ENCODE measurements at regions not wholly inside any gene's neighbourhood (a gene's known extent, or its start where the extent isn't known, plus 50 kb on each side); places are given as distances from the start of the nearest gene placed in this dataset.
A peak's percentile ranks its signal among the peaks of the same experiment; 100 is the strongest.

GRCh38 chr15:98440917-98441316 is 207.4 kb upstream of the IGF1R start:
- Histone ChIP-seq H3K4me1 (no peaks in the 10 kb centered on the region), H3K4me3 (no peak overlapping the region), H3K27me3 (no peaks in the 10 kb centered on the region), H3K36me3 (no peaks in the 10 kb centered on the region), H3K27ac (no peak overlapping the region), H3K9me3 (no peaks in the 10 kb centered on the region)
- intact Hi-C loops (cut with DNase I) = loop anchor here in 1 of 2 donors (10.0 kb wide), 2 partner anchors 64 to 634 kb away; no protein-coding TSS in a partner anchor
- TF ChIP-seq, protein P1, sequence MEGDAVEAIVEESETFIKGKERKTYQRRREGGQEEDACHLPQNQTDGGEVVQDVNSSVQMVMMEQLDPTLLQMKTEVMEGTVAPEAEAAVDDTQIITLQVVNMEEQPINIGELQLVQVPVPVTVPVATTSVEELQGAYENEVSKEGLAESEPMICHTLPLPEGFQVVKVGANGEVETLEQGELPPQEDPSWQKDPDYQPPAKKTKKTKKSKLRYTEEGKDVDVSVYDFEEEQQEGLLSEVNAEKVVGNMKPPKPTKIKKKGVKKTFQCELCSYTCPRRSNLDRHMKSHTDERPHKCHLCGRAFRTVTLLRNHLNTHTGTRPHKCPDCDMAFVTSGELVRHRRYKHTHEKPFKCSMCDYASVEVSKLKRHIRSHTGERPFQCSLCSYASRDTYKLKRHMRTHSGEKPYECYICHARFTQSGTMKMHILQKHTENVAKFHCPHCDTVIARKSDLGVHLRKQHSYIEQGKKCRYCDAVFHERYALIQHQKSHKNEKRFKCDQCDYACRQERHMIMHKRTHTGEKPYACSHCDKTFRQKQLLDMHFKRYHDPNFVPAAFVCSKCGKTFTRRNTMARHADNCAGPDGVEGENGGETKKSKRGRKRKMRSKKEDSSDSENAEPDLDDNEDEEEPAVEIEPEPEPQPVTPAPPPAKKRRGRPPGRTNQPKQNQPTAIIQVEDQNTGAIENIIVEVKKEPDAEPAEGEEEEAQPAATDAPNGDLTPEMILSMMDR (IDR thresholded peaks at IDR 0.05) = no peak
- TF ChIP-seq POLR2A (IDR thresholded peaks at IDR 0.05) = no peak
- ATAC-seq (no peak), DNase-seq (no peak)
- 53% methylated on average over 7 of the region's 8 CpGs for WGBS (ENCODE audit: insufficient coverage, low coverage, low lambda C conversion rate, missing lambda C conversion rate)

GRCh38 chr15:98441599-98441998 is 206.7 kb upstream of the IGF1R start:
- Histone ChIP-seq H3K9me3 (no peaks in the 10 kb centered on the region), H3K4me1 (no peaks in the 10 kb centered on the region), H3K27me3 (no peaks in the 10 kb centered on the region), H3K4me3 (no peak overlapping the region), H3K27ac (no peak overlapping the region), H3K36me3 (no peaks in the 10 kb centered on the region)
- 40% methylated on average over 5 of the region's 5 CpGs for WGBS (ENCODE audit: insufficient coverage, low coverage, low lambda C conversion rate, missing lambda C conversion rate)
- ATAC-seq (no peak), DNase-seq (no peak)
- intact Hi-C loops (cut with DNase I) = loop anchor here in 1 of 2 donors (10.0 kb wide), 2 partner anchors 63 to 633 kb away; no protein-coding TSS in a partner anchor
- TF ChIP-seq, protein P1 (IDR thresholded peaks at IDR 0.05) = no peak
- no peak for TF ChIP-seq POLR2A (IDR thresholded peaks at IDR 0.05)

DNA sequence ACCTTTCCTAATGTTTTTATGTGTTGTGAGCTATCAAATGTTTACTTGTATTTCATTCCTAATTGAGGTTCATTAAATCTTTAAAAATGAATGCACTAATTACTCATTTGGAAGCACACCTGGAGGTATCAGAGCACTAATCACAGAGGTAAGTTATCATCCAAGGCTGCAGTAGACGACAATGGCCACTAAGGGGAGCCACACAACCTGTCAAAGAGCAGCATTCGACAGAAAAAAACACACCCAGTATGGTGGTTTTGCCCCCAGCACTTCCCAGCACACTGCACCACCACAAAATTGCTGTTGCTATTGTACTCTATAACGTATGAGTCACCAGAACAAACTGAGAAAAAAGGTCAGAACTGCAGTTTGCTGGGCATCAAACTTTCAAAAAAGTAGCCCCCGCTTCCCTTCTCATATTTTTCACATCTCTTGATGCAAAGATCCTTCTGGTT is 205.9 kb upstream of the IGF1R start:
- no peaks in the 10 kb centered on the region for H3K4me1 ChIP-seq
- peak; percentile 71 to 92 (median 76) for ATAC-seq
- TF ChIP-seq, protein P1 (IDR thresholded peaks at IDR 0.05) = peak; percentile 67 to 80 (median 76)
- TF ChIP-seq POLR2A (IDR thresholded peaks at IDR 0.05) = no peak
- WGBS (ENCODE audit: insufficient coverage, low coverage, low lambda C conversion rate, missing lambda C conversion rate) = 22% methylated on average over 4 of the region's 4 CpGs
- no peak for DNase-seq
- no peak overlapping the region for H3K27ac ChIP-seq
- no peak overlapping the region for H3K4me3 ChIP-seq
- intact Hi-C loops (cut with DNase I) = loop anchor here in 1 of 2 donors (10.0 kb wide), 2 partner anchors 62 to 632 kb away; no protein-coding TSS in a partner anchor
- no peaks in the 10 kb centered on the region for H3K9me3 ChIP-seq
- no peaks in the 10 kb centered on the region for H3K27me3 ChIP-seq
- no peaks in the 10 kb centered on the region for H3K36me3 ChIP-seq

DNA sequence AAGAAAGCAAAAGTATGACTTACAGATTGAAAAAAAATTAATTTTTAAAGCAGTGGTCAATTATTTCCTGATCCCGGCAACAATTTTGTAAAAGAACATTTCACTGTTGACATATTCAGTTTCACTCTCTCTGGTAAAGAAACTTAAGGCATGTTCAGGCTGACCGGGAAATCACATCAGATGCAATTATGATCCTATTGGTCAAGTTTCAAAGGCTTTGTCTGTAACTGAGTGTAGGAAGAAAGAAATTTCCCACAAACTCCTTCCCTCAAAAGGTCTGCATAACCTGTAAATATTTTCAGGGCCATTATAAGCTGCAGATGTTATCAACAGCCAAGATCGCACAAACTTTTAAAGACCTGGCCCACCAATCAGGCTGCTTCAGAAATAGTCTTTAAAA is 205.4 kb upstream of the IGF1R start:
- intact Hi-C loops (cut with DNase I) = loop anchor here in 1 of 2 donors (10.0 kb wide), 2 partner anchors 62 to 632 kb away; no protein-coding TSS in a partner anchor
- DNase-seq (no peak), ATAC-seq (no peak)
- TF ChIP-seq, protein P1 (IDR thresholded peaks at IDR 0.05) = no peak
- TF ChIP-seq POLR2A (IDR thresholded peaks at IDR 0.05) = no peak
- Histone ChIP-seq H3K27ac (no peak overlapping the region), H3K9me3 (no peaks in the 10 kb centered on the region), H3K27me3 (no peaks in the 10 kb centered on the region), H3K4me1 (no peaks in the 10 kb centered on the region), H3K4me3 (no peak overlapping the region), H3K36me3 (no peaks in the 10 kb centered on the region)
- 38% methylated on average over 3 of the region's 3 CpGs for WGBS (ENCODE audit: insufficient coverage, low coverage, low lambda C conversion rate, missing lambda C conversion rate)
